ENCODE measurements at regions not wholly inside any gene's neighbourhood (a gene's known extent, or its start where the extent isn't known, plus 50 kb on each side); places are given as distances from the start of the nearest gene placed in this dataset.

- no peak for TF ChIP-seq ZNF462 (CRISPR knock-in tag; IDR thresholded peaks at IDR 0.05)
- no peak for TF ChIP-seq ZNF331 (CRISPR knock-in tag; IDR thresholded peaks at IDR 0.05; ENCODE audit: low read depth)
- no peak for TF ChIP-seq CREB1 (CRISPR knock-in tag; IDR thresholded peaks at IDR 0.05; ENCODE audit: low read depth)
- no peak for TF ChIP-seq POLR2AphosphoS5 (IDR thresholded peaks at IDR 0.05; ENCODE audit: low read depth)
- no peak for TF ChIP-seq EZH2phosphoT487 (IDR thresholded peaks at IDR 0.05; ENCODE audit: unreplicated experiment)
- TF ChIP-seq EZH2 (IDR thresholded peaks at IDR 0.05; ENCODE audit: low read depth, unreplicated experiment), result no peak
- TF ChIP-seq NANOG (IDR thresholded peaks at IDR 0.05; ENCODE audit: borderline replicate concordance), result no peak
- TF ChIP-seq JUNB (IDR thresholded peaks at IDR 0.05; ENCODE audit: unreplicated experiment), result no peak
- TF ChIP-seq ZNF114 (CRISPR knock-in tag; IDR thresholded peaks at IDR 0.05), result no peak
Observed at GRCh38 chr5:2685651-2686272, 65.7 kb downstream of the IRX2 start (continued).

- Mint-ChIP-seq H3K36me3 (ENCODE audit: low read depth) (no peaks in the 10 kb centered on the region), H3K27ac (no peak overlapping the region), H3K4me1 (peaks cover 5% of the 10 kb centered on the region; the same call in 1 of the 3 replicates), H3K9me3 (peaks cover under 1% of the 10 kb centered on the region; the same call in 1 of the 3 replicates), H3K27me3 (ENCODE audit: insufficient read depth, low read depth, poor library complexity) (no peaks in the 10 kb centered on the region), H3K4me3 (no peak overlapping the region)
- Histone ChIP-seq H3K4me3 (no peak overlapping the region), H3K4me1 (ENCODE audit: insufficient read depth) (no peaks in the 10 kb centered on the region), H3K4me2 (no peak overlapping the region), H3K27me3 (ENCODE audit: insufficient read depth) (no peaks in the 10 kb centered on the region), H3K79me2 (replicated peaks; ENCODE audit: insufficient read depth) (no peaks in the 10 kb centered on the region), H3F3A (replicated peaks; ENCODE audit: low read depth) (no peaks in the 10 kb centered on the region), H2AFZ (no peak overlapping the region), H4K20me1 (replicated peaks; ENCODE audit: insufficient read depth) (no peaks in the 10 kb centered on the region), H3K27ac (ENCODE audit: low read depth) (no peak overlapping the region), H3K36me3 (ENCODE audit: insufficient read depth) (no peaks in the 10 kb centered on the region), H3K9me2 (ENCODE audit: insufficient read depth) (0 out of 2 replicates have a peak, but pooled peaks cover 4% of the 10 kb centered on the region)
- no peak for DNase-seq (ENCODE audit: low spot score)
- ATAC-seq, result no peak
- no peak for TF ChIP-seq REST (IDR thresholded peaks at IDR 0.05; ENCODE audit: unreplicated experiment)
- no peak for TF ChIP-seq ZNF114 (CRISPR knock-in tag; IDR thresholded peaks at IDR 0.05)
Observed at GRCh38 chr5:2684606-2685005, 66.9 kb downstream of the IRX2 start.

Measured in GM23338 (cell line).